ENCODE measurements at regions not wholly inside any gene's neighbourhood (a gene's known extent, or its start where the extent isn't known, plus 50 kb on each side); places are given as distances from the start of the nearest gene placed in this dataset.

GRCh38 chr15:38073178-38073946, 138.9 kb downstream of the TMCO5A start:
- no peak for ATAC-seq

DNA sequence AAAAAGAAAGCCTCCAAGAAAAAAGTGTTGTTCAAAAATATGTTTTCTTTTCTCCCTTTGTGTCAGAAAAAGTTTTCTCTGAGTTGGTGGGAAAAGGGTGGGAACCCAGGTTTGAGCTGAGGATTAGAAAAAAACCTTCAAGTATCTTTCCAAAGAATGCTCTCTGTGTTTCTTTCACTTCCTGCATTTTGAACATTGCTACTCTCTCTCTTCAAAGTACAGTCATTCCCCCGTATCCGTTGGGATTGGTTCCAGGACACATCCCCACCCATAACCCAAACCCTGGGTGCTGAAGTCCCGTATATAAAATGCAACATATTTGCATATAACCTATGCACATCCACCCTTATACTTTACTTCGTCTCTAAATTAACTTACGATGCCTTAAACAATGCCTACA, 139.6 kb downstream of the TMCO5A start:
- H3K4me3 Mint-ChIP-seq = no peak overlapping the region
- ATAC-seq (no peak), DNase-seq (no peak)
- no peaks in the 10 kb centered on the region for H3K9me3 Mint-ChIP-seq
- peaks cover 43% of the 10 kb centered on the region for H3K27me3 Mint-ChIP-seq (ENCODE audit: low read depth)
- no peaks in the 10 kb centered on the region for H3K36me3 Mint-ChIP-seq (ENCODE audit: insufficient read depth)
- H3K4me1 Mint-ChIP-seq (ENCODE audit: low read depth) = peaks cover 21% of the 10 kb centered on the region

More at GRCh38 chr15:38073178-38073946, 138.9 kb downstream of the TMCO5A start:
- no peak for DNase-seq
- H3K27me3 Mint-ChIP-seq (ENCODE audit: low read depth) = peaks cover 47% of the 10 kb centered on the region
- H3K9me3 Mint-ChIP-seq = no peaks in the 10 kb centered on the region
- H3K4me3 Mint-ChIP-seq = peak overlapping the region; percentile 11
- no peaks in the 10 kb centered on the region for H3K36me3 Mint-ChIP-seq (ENCODE audit: insufficient read depth)
- H3K4me1 Mint-ChIP-seq (ENCODE audit: low read depth) = peaks cover 24% of the 10 kb centered on the region

DNA sequence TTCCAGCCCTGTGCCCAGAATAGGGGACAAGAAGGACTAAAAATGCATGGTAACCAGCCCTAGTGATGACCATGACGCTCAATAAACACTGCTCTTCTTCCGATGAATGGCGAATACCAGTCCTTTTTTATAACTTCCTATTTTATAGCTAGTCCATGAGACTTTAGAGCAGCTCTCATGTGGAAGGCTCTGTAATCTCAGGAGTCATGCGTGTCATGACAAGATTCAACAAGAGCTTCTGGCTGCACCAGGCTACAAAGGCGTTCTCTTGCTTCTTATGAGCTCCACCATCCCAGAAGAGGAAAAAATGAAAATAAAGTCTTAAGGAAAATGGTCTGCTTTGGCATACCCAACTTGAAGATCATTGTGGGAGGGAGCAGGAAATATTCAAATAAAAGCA, 141.0 kb downstream of the TMCO5A start:
- no peaks in the 10 kb centered on the region for H3K9me3 Mint-ChIP-seq
- no peak overlapping the region for H3K4me3 Mint-ChIP-seq

GRCh38 chr15:38076786-38077185, 142.3 kb downstream of the TMCO5A start:
- ATAC-seq (no peak), DNase-seq (no peak)
- Mint-ChIP-seq H3K9me3 (no peaks in the 10 kb centered on the region), H3K36me3 (ENCODE audit: insufficient read depth) (no peaks in the 10 kb centered on the region), H3K27me3 (ENCODE audit: low read depth) (peaks cover 24% of the 10 kb centered on the region), H3K4me3 (no peak overlapping the region), H3K4me1 (ENCODE audit: low read depth) (peaks cover 10% of the 10 kb centered on the region)

More for the DNA sequence above, 141.0 kb downstream of the TMCO5A start:
- H3K4me1 Mint-ChIP-seq (ENCODE audit: low read depth) = peaks cover 12% of the 10 kb centered on the region
- H3K36me3 Mint-ChIP-seq (ENCODE audit: insufficient read depth) = no peaks in the 10 kb centered on the region
- ATAC-seq (no peak), DNase-seq (no peak)
- H3K27me3 Mint-ChIP-seq (ENCODE audit: low read depth) = peaks cover 28% of the 10 kb centered on the region

- Mint-ChIP-seq H3K9me3 (no peaks in the 10 kb centered on the region), H3K36me3 (ENCODE audit: insufficient read depth) (no peaks in the 10 kb centered on the region)
Observed at GRCh38 chr15:38079236-38079635, 144.8 kb downstream of the TMCO5A start.

DNA sequence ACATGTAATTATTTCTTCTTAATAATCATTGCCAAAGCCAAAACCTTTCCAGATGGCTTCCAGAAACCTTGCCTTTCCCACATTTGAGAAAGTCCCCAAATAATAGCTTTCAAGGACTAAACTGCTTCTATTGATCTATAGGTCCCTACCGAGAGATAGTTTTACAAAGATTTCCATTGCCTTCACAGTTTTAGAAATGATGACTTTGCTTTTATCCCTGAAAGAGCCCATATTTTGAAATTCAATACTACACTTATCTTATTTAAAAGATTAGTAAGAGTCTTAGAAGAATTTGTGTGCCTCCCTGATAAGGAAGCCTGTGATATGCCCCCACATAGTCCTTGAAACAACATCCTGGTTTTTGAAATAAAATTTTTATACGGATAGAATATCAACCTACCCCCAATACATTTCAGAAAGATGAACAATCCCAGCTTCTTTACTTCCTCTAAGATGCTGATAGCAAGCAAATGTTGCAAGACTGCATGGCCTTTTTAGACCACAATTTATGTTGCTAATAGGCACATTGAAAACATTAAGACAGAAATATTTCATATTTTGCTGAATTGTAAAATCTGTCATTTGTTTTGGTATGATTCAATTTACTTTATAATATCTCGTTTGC, 146.3 kb downstream of the TMCO5A start:
- ATAC-seq (no peak), DNase-seq (no peak)
- Mint-ChIP-seq H3K4me1 (ENCODE audit: low read depth) (peaks cover 11% of the 10 kb centered on the region), H3K27me3 (ENCODE audit: low read depth) (peaks cover 1% of the 10 kb centered on the region), H3K9me3 (no peaks in the 10 kb centered on the region), H3K36me3 (ENCODE audit: insufficient read depth) (no peaks in the 10 kb centered on the region), H3K4me3 (no peak overlapping the region)

More at GRCh38 chr15:38079236-38079635, 144.8 kb downstream of the TMCO5A start:
- DNase-seq (no peak), ATAC-seq (no peak)
- Mint-ChIP-seq H3K4me3 (no peak overlapping the region), H3K27me3 (ENCODE audit: low read depth) (peaks cover 8% of the 10 kb centered on the region), H3K4me1 (ENCODE audit: low read depth) (peaks cover 5% of the 10 kb centered on the region)

GRCh38 chr15:38084289-38084688, 149.8 kb downstream of the TMCO5A start:
- H3K27me3 Mint-ChIP-seq (ENCODE audit: low read depth) = peaks cover 10% of the 10 kb centered on the region
- H3K36me3 Mint-ChIP-seq (ENCODE audit: insufficient read depth) = no peaks in the 10 kb centered on the region
- H3K9me3 Mint-ChIP-seq = no peaks in the 10 kb centered on the region
- ATAC-seq (peak in 1 of 2 donors; percentile 41), DNase-seq (no peak)
- peaks cover 9% of the 10 kb centered on the region for H3K4me1 Mint-ChIP-seq (ENCODE audit: low read depth)
- H3K4me3 Mint-ChIP-seq = no peak overlapping the region

DNA sequence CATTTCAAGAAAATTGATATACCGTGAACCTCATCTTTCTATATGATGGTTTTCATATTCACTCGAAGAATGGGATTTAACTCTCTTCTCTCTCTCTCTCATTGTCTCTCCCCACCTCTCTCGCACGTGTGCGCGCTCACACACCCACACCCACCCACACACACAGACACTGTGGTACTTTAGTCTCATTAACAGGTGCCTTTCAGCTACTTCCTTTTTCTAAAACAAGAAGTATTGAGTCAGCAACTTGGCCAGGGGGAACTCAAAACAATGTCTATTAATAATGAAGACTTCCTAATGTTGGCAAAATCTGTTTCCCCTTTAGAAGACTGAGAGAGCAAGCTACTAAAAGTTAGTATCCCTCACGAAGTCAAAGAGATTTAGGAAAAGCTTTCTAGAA, 150.7 kb downstream of the TMCO5A start:
- H3K27me3 Mint-ChIP-seq (ENCODE audit: low read depth) = peaks cover 10% of the 10 kb centered on the region

DNA sequence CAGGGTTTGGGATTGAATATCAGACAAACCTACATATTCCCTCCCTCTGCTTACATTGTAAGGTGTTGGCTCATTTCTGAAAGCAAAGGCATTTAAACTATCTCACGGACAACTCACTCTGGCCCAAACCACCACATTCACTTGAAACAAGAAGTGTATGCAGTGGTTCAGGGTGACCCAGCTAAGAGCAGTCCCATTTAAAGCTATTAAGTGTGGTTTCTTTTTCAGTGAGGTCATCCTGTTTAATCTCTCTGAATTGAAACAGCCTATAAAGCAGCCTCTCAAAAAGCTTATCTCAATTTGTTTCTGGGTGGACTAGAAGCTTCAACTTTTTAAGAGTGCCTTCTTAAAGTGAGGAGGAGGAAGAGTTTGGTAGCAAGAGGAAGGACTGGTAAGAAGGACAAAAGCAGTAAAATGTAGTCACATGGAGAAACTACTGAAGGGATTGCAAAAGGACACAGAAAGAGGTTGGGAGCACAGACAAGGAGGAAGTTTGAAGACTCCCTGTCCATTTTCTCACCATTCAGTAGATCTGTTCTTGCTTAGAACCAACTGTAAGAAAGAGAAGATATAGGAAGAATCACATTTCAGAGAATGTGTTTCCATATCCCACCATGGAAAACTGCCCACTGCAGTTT, 151.6 kb downstream of the TMCO5A start:
- ATAC-seq (no peak), DNase-seq (no peak)
- Mint-ChIP-seq H3K36me3 (ENCODE audit: insufficient read depth) (no peaks in the 10 kb centered on the region), H3K9me3 (no peaks in the 10 kb centered on the region), H3K4me3 (no peak overlapping the region), H3K27me3 (ENCODE audit: low read depth) (peaks cover 10% of the 10 kb centered on the region), H3K4me1 (ENCODE audit: low read depth) (peaks cover 9% of the 10 kb centered on the region)

More for the DNA sequence above, 150.7 kb downstream of the TMCO5A start:
- ATAC-seq = no peak
- no peaks in the 10 kb centered on the region for H3K36me3 Mint-ChIP-seq (ENCODE audit: insufficient read depth)
- H3K9me3 Mint-ChIP-seq = no peaks in the 10 kb centered on the region
- no peak overlapping the region for H3K4me3 Mint-ChIP-seq
- peaks cover 9% of the 10 kb centered on the region for H3K4me1 Mint-ChIP-seq (ENCODE audit: low read depth)
- no peak for DNase-seq

- H3K4me3 Mint-ChIP-seq = no peak overlapping the region
- peaks cover 9% of the 10 kb centered on the region for H3K4me1 Mint-ChIP-seq (ENCODE audit: low read depth)
- ATAC-seq = no peak
- DNase-seq = no peak
- no peaks in the 10 kb centered on the region for H3K36me3 Mint-ChIP-seq (ENCODE audit: insufficient read depth)
- no peaks in the 10 kb centered on the region for H3K9me3 Mint-ChIP-seq
- peaks cover 10% of the 10 kb centered on the region for H3K27me3 Mint-ChIP-seq (ENCODE audit: low read depth)
Observed at GRCh38 chr15:38086611-38087010, 152.2 kb downstream of the TMCO5A start.

- DNase-seq (no peak), ATAC-seq (no peak)
- H3K27me3 Mint-ChIP-seq (ENCODE audit: low read depth) = peaks cover 10% of the 10 kb centered on the region
- peaks cover 6% of the 10 kb centered on the region for H3K4me1 Mint-ChIP-seq (ENCODE audit: low read depth)
- H3K36me3 Mint-ChIP-seq (ENCODE audit: insufficient read depth) = no peaks in the 10 kb centered on the region
- no peaks in the 10 kb centered on the region for H3K9me3 Mint-ChIP-seq
- no peak overlapping the region for H3K4me3 Mint-ChIP-seq
Observed at GRCh38 chr15:38088971-38089370, 154.5 kb downstream of the TMCO5A start.

- Mint-ChIP-seq H3K36me3 (ENCODE audit: insufficient read depth) (no peaks in the 10 kb centered on the region), H3K27me3 (ENCODE audit: low read depth) (peaks cover 9% of the 10 kb centered on the region), H3K4me3 (no peak overlapping the region), H3K4me1 (ENCODE audit: low read depth) (peaks cover under 1% of the 10 kb centered on the region), H3K9me3 (no peaks in the 10 kb centered on the region)
- DNase-seq (no peak), ATAC-seq (no peak)
Observed at GRCh38 chr15:38090223-38090622, 155.8 kb downstream of the TMCO5A start.

DNA sequence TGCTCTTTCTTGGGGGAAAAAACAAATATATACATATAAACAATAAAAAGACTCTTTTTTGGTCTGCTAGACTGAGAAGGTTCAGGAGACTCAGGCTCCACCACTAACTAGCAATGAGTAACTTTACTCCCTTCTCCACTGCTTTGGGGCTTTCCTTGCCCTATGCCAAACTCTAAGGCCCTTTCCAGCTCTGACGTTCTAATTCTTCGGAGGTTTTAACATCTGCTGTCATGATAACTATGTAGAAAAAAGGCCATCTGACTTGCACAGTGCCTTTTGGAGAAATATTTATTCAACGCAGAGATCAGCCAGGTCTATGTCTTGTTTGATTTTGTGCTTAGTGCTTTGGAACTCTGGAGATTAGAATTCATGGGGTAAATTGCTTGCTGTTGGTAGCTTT, 156.2 kb downstream of the TMCO5A start:
- no peak overlapping the region for H3K4me3 Mint-ChIP-seq
- peaks cover 9% of the 10 kb centered on the region for H3K27me3 Mint-ChIP-seq (ENCODE audit: low read depth)
- DNase-seq (no peak), ATAC-seq (no peak)
- H3K4me1 Mint-ChIP-seq (ENCODE audit: low read depth) = no peaks in the 10 kb centered on the region
- H3K9me3 Mint-ChIP-seq = peaks cover 3% of the 10 kb centered on the region
- H3K36me3 Mint-ChIP-seq (ENCODE audit: insufficient read depth) = no peaks in the 10 kb centered on the region

DNA sequence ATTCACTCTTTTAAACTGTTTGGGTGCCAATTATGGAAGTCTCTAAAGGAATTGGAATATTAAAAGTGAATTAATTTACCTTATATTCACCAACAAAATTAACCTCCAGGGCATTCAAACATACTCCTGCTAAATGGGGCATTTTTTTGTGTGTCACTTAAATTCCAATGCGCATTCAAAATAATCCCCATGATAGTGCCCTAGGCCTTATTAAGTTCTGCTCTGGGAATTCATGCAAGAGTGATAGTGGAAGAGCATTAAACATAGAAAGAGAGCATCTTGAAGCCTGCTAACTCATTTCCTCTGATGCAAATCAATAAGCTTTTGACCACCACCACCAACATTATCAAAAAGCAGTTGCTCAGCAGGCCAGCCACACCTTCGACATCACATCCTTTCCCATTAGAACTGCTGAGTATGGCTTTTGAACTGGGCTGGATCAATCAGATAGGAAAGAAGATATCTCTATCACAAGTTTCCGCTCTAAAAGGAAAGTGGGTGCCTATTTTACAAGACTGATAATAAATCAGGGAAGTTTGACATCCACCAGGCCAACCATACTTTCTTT, 156.7 kb downstream of the TMCO5A start:
- Mint-ChIP-seq H3K4me3 (no peak overlapping the region), H3K36me3 (ENCODE audit: insufficient read depth) (no peaks in the 10 kb centered on the region), H3K27me3 (ENCODE audit: low read depth) (peaks cover 7% of the 10 kb centered on the region), H3K9me3 (peaks cover 5% of the 10 kb centered on the region), H3K4me1 (ENCODE audit: low read depth) (no peaks in the 10 kb centered on the region)
- ATAC-seq (no peak), DNase-seq (no peak)

Data from activated T-cell treated with anti-CD3 and anti-CD28 coated beads, Interleukin-2, amount 50 U/mL, for 4 hours (primary cell).